Hindlimb muscle (tissue), 1 donor: ENCODE measurements at regions not wholly inside any gene's neighbourhood (a gene's known extent, or its start where the extent isn't known, plus 50 kb on each side); places are given as distances from the start of the nearest gene placed in this dataset.
"Not testable (repeated sequence)": the region's sequence is repeated elsewhere in the genome, so short reads cannot be mapped to it uniquely, and the experiment has no call there.

Experiments
- DNase-seq: peaks from one replicate; pipeline ENCODE4 v3.0.0-alpha.2; 2013

DNA sequence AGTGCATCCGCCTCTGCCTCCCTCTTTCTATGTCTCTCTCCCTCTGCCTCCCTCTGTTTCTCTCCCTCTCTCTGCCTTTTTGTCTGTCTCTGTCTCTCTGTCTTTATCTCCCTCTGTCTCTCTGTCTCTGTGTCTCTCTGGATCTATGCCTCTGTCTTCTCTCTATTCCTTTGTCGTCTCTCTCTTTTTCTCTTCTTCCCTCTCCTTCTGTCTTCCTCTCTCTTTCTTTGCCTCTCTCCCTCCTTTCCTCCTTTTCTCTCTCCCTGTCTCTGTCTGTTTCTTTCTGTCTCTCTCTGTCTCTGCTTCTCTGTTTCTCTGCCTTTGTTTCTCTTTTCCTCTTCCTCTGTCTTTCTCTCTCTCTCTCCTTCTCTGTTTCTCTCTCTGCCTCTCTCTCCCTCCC, 678.8 kb upstream of the NRP1 start:
- DNase-seq = no peak

DNA sequence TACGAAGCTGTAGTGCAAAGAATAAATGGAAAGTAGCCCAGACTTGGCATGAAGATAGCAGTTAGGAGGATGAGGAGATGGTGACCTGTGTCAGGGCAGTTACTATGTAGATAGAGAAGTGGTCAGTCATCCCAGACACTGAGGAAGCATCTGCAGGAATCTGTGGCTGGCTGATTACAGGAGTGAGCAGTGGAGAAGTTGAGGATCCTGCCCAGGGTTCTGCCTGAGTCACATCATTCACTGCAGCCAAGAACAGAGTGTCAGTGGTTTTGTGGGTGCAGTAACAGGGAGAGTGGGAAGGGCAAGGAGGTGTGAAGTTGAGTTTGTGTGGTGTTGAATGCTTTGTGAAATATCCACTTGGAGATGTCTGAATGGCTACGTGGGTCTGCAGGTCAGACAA, 676.4 kb upstream of the NRP1 start:
- DNase-seq = no peak

DNA sequence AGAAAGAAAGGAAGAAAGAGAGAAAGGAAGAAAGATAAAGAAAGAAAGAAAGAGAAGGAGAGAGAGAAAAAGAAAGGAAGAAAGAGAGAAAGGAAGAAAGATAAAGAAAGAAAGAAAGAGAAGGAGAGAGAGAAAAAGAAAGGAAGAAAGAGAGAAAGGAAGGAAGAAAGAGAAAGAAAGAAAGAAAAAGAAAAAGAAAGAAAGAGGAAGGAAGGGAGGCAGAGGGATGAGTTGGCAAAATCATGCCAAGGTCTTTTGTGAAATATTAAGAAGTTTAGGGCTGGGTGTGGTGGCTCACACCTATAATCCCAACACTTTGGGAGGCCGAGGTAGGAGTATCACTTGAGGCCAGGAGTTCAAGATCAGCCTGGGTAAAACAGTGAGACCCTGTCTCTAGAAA, 675.8 kb upstream of the NRP1 start:
- not testable (repeated sequence) for DNase-seq

DNA sequence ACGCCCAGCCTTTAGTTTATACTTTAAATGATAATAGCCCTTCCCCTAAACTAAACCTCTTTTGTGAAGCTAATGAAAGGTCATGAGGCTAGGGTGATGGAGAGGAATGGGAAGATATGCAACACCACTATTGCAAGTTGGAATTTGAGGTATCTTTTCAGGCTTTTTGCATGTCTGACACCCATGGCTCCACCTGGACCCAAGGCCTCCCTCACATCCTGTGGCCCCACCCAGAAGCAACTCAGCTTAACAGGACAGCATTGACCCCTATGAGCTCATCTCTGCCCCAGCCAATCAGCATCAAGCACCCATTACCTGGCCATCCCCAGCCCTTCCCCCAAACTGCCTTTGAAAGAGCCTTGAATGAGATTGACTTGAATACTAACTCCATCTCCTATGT, 674.2 kb upstream of the NRP1 start:
- no peak for DNase-seq

DNA sequence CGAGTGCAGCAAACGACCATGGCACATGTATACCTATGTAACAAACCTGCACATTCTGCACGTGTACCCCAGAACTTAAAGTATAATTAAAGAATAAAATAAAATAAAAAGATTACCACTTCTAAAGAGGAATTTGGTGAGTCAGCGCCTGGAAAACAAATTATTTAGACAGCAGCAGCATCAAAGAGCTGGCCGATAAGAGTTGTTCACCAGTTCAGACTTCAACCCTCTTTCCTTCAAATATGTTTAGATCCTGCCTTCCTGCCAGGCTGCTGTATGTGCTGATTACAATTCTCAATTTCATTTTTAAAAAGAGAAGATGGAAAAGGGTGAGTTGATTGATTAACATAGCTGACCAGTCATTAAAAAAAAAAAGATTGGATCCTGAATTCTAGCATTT, 672.0 kb upstream of the NRP1 start:
- DNase-seq = no peak

DNA sequence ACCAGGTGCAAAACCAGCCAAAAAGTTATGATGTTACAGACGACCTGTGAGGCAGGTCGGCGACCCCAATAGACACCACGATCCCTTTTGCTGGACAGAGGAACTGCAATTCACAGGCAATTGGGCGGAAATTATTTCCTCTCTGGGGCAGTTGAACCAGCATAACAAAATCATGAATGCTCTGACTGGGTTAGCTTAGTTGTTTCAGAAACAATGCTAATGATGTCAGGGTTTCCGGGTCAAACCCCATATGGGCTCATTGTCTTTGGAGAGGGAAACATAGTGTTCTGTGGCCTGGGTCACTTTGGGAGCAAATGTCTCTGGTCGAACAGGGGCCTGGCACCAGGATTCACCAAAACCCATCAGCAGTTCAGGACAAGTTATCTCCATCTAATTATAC, 669.1 kb upstream of the NRP1 start:
- no peak for DNase-seq

DNA sequence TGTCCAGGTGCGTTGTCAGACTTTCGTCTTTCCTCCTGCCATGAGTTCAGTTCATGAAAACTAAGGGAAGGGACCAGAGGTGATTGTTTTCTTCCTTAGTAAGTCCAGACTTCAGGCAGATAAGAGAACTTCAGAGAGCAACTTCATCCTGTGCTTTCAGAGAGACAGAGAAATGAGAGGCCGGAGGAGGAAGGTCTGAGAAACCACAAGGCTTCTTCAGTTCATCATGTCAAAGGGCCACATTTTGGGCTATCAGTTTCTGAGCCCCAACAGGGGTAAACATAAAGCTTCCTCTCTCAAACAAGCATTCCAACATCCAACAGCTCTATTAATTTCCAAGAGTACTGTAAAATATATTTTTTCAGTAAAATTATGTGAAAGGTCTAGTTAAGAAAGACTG, 668.4 kb upstream of the NRP1 start:
- DNase-seq = no peak

DNA sequence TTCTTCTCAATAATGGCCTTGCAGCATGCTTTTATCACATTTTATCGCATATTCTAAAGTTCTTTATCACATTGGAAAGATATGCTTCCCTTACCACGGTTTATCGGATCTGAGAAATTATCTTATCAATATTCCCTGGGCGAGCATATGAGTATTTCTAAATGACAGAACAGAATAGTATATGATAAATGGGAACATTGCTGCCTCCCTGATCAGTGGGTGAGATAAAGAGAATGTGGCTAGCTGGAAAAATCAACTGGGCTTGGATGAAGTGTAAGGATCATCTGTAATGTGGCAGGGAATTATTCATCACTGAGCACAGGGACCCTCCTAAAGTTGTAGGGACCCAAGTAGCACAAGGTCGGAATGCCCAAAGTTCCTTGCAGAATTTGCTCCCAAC, 667.4 kb upstream of the NRP1 start:
- no peak for DNase-seq

DNA sequence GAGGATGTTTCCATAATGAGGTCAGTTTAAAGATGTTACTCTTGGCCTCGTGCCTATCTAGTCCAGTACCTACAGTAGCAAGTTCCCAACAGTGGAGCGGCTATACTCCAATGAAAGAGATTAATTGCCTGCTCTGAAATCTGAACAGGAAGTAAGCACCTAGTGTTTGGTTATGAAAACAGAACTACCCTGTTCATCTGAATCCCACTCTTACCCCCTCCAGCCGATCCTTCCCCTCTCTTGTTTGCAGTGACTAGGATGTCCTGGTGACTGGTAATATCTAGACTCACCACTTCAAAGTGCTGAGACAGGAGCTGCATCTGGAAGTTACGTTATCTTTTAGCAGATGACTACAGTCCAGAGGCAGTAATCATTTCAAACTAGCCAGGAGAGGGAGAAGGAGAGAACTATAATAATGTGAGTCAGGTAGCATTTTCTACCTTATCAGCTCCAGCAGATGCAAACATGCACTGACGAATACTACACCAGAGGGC, 666.7 kb upstream of the NRP1 start:
- no peak for DNase-seq

DNA sequence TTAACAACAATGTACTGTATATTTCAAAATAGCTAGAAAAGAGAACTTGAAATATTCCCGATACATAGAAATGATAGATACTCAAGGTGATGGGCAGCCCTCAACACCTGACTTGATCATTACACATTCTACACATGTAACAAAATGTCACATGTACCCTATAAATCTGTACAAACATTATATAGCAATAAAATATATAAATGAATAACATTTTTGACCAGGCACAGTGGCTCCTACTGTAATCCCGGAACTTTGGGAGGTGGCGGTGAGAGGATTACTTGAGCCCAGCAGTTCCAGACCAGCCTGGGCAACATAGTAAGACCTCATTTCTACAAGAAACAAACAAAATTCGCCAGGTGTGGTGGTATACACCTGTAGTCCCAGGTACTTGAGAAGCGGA, 659.5 kb upstream of the NRP1 start:
- DNase-seq = no peak

DNA sequence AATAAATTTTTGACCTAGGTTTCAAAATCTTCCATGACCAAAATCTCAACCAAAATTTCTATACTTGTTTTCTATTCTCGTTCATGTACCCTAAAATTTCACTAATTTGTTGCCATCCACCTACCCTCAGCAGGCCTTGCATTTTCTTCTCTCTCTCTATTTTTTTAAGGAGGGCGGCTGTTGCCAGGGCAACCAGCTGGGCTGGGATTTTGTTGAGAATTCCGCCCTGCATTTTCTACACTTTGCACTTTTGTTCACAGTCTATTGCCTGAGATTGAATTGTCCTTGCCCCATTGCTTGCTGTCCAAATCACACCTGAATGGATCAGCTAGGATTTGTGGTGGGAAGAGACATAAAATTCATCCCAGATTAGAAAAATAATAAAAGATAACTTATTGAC, 657.5 kb upstream of the NRP1 start:
- no peak for DNase-seq

DNA sequence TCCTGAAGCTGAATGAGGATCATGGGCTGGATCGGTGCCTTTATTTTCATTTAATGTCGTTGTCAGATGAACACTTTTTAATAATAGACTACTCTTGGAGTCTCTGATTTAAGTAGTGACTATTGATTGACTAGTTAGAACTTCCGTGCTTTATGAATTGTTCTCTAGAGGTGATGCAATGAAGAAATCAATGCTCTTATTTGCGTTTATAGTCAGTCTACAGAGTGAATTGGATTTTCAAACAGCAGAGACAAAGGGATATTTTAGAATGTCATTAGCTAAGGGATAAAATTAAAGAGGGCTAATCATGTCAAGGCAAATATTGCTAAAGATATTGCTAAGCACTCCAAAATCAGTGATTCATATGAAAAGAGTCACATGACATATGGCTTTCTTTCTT, 652.0 kb upstream of the NRP1 start:
- no peak for DNase-seq

DNA sequence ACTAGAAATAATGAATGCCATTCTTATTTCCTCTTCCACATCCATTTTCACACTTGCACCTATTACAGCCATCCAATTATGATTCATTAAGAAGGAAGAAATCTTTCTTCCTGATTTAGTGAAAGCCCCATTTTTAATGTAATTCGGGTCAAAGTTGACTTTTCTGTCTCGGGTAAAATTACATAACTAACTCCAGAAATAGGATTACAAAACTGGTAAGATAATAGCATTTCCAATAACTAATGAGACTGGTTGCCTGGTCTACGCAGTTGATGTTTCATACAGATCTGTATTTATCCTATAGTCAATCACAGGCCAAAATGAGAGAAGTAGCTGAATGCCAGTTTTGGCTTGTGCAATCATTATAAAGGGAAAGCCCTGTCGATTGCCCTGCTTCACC, 651.5 kb upstream of the NRP1 start:
- no peak for DNase-seq

DNA sequence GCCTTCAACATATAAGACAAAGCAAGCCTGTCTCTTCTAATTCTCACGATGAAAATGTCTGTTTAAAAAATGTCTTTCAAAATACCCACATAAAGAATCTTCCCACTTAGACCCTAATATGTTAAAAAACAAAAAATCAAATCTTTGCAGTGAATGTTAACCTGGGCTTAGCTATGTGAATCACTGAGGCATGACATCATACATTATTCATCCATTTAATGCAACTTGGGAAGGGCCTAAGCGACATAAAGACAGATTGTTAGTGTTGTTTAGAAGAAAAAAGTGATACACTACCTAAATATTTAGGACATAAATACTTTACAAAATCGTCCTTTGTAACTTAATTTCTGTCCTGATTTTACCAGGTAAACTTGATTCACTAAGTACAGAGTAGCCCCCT, 648.5 kb upstream of the NRP1 start:
- DNase-seq = no peak

DNA sequence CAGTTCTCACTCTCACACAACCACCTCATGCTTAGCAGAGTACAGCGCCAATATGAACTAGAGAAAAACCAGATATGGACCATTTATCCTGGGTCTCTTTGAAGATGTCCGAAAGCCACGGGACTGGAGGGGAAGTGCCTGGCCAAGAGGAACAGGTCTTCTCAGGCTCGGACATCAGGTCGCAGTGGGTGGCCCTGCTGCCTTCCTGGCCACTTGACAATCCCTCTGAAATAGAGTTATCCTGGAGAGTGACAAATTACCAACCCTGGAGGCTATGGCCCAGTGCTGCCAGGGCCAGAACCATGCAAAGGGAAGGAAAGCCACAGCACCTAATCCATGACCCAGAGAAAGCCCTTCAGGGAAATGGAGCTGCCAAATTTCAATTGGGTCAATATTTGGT, 646.8 kb upstream of the NRP1 start:
- no peak for DNase-seq

DNA sequence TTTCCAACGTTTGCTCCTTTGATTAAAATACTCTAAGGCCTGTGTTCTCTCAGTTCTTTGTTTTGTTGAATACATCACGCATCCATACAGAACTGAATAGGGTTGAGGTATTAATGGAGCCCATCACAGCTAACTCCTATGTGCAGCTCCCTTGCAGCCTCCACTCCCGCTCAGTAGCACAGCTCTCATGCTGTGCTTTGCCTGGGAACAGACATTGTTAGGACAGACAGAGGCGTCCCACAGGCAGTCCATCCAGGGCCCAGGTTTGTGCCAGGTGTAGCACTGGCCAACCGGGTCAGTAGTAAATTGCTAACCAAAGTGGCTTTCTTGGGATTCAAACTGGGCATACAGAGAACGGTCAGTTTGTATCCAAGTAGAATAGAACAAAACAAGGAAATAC, 644.7 kb upstream of the NRP1 start:
- DNase-seq = no peak

DNA sequence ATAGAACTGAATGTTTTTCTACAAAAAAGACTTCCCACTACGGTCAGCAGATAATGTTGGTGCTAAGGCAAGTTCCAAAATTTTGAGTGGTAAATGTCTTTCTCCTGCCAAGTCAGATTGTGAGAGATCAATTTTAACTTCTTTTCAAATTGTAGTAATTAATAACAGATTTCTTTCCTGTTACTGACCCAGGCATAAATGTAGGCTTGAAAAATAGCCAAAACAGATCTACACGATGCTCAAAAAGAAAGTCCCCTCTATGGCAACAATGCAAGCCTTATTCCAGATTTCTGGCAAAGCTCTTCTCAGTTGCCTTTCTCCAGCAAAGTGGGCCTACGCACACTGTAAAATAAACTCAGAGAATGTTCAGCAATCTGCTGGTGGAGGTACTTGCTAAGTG, 641.0 kb upstream of the NRP1 start:
- DNase-seq = peak; percentile 16

DNA sequence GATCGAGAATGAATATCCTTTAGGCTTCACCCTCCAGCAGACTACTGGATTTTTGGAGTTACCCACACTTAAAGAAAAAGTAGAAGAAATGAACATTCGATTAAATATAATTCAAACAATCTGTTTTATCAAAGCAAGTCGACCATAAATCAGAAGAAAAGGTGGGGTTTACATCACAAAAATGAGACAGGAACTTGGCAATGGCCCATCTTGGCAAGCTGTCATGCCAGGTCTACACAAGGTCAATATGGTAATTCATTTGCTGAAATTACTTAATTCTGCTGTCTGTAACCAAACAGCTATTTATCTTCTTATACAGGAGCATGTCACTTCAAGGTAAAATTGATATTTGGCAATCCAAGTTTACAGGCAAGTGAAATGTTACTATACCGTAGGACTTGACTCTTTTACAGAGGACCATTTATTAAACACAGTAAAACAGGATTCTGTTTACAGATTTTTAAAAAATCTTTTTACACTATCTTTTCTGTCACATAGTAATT, 640.6 kb upstream of the NRP1 start:
- DNase-seq = no peak

DNA sequence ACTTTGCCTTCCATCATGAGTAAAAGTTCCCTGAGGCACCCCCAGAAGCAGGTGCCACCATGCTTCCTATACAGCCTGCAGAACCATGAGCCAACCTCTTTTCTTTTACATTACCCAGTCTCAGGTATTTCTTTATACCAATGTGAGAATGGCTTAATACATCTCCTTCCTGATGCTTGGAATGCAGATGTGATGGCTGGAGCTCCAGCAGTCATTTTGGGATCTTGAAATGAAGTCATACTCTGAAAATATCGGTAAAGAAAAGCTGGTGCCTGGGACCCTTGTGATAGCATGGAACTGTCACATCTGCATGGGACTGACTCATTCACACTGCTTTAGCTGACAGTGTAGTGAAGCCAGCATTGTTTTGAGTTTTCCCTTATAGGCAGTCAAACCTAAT, 634.5 kb upstream of the NRP1 start:
- no peak for DNase-seq

DNA sequence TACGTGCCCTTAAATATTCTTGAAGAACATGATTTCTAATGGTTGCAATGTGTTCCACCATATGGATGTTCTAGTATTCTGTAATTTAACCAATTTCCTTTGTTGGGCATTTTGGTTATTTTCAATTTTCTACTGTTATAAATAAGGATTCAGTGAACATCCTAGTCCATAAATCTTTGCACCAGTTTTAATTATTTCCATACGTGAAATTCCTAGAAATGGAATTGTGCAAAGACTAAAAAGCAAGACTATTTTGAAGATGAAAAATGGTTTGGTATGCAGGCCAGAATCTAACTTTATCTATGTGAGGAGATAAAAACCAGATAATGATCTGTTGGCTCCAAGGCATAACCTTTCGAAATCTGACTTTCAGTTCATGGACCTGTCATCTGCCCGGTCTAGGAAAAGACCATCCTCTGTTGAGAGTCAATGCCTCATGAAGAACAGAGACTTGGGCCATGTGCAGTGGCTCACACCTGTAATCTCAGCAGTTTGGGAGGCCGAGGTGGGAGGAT, 633.2 kb upstream of the NRP1 start:
- no peak for DNase-seq

DNA sequence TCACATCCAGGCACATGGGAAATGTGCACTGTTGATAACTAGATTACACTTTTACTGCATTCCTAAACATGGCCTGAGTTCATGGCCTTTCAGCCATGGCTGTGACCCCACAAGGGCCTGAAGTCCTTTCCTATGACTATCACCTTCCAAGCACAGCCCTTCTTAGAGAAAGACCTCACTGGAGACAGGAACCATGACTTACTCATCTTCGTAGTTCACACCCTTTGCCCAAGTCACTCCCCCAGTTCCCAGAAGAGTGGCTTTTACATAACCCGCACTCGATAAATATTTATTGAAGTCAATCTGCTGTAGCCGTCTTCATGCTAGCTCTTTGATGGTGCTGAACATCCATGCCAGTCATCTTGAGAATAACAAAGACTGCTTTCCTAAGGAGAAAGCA, 632.5 kb upstream of the NRP1 start:
- DNase-seq = no peak

DNA sequence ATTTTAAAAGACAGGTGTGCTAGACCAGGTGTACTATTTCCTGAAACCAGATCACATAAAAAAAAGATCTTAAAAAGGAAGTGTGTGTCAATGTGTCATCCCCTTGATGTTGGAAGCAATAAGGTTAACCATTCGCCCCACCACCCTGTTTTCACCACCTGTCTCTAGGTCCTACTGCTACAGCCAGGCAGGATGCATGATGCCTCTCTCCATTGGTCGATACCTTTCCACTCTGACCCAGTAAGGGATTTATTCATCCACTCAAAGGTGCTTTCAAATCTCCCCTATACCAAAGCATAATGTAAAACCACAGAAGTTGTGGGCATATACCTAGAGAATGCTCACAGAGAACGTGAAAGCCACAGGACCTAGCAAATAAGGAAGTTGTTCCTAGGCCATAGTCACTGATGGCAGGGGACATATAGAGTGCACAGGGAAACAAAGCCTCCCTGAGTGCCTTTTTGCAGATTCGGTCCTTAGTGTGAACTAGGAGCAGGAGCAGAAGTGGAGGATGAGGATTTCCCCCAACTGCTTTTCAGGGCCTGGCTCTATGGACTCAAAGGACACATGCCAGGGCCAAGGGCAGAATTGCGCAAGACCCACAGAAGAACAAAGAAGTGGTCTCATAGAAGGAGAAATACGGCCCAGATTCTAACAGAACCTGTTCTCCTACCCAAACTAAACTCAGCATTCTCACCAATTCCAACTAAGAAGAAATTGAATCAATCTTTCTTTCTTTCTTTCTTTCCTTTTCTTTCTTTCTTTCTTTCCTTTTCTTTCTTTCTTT, 631.5 kb upstream of the NRP1 start:
- no peak for DNase-seq

DNA sequence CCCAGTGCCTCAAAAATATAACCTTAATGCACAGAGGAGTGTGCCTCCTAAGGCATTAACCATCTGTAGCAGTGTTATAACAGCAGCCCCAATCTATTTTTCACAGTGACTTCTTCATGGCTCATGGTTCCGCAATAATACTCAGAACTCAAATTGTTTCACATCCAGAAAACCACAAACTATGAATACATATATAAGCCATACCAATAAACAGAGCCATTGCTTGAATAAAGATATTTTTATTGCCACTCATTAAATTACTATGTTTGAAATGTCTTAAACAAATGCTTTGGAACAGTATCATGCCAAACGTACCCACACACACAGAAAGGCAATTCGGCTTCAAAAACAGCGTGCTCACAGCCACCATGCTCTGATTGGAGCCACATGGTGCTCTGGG, 629.3 kb upstream of the NRP1 start:
- no peak for DNase-seq

DNA sequence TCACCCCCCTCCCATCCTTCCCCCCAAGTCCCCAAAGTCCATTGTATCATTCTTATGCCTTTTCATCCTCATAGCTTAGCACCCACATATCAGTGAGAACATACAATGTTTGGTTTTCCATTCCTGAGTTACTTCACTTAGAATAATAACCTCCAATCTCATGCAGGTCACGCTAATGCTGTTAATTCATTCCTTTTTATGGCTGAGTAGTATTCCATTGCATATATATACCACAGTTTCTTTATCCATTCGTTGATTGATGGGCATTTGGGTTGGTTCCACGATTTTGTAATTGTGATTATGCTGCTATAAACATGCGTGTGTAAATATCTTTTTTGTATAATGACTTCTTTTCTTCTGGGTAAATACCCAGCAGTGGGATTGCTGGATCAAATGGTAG, 621.9 kb upstream of the NRP1 start:
- not testable (repeated sequence) for DNase-seq

DNA sequence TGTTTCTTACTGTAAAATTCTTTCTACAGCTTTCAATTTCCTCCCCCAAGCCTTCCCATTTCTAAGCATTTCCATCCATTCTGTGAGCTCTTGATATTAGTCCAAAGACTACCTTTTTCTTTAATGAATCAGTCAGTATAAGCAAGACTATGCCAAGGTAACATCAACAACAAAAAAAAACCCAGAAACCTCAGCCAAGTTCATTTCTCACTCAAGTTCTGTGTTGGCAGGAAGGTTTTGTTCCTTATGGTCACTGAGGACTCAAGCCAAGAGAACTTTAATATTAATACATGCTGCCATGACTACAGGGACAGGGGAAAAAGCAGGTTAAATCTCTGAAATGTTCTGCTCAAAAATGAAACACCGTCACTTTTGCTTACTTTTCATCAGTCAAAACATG, 621.2 kb upstream of the NRP1 start:
- peak; percentile 17 for DNase-seq
